ENCODE measurements at regions not wholly inside any gene's neighbourhood (a gene's known extent, or its start where the extent isn't known, plus 50 kb on each side); places are given as distances from the start of the nearest gene placed in this dataset.

GRCh38 chr5:5622806-5623205 lies 200.3 kb downstream of the ICE1 start:
- no peaks in the 10 kb centered on the region for H3K79me2 ChIP-seq (ENCODE audit: control insufficient read depth, insufficient read depth, low read length)
- no peak overlapping the region for H3K4me2 ChIP-seq (ENCODE audit: extremely low read depth, insufficient read depth, low read length)
- H3K27me3 ChIP-seq (ENCODE audit: control insufficient read depth, insufficient read depth, low read length), result no peaks in the 10 kb centered on the region
- no peaks in the 10 kb centered on the region for H3K4me1 ChIP-seq (ENCODE audit: control insufficient read depth, extremely low read depth, insufficient read depth, low read length)
- H3K9ac ChIP-seq (ENCODE audit: insufficient read depth, low read length), result no peak overlapping the region
- no peaks in the 10 kb centered on the region for H4K20me1 ChIP-seq (ENCODE audit: control insufficient read depth, extremely low read depth, insufficient read depth, low read length)
- H3K9me3 ChIP-seq (ENCODE audit: control insufficient read depth, insufficient read depth, low read depth, low read length), result no peaks in the 10 kb centered on the region
- no peak overlapping the region for H2AFZ ChIP-seq (ENCODE audit: low read length)
- H3K36me3 ChIP-seq (ENCODE audit: control insufficient read depth, insufficient read depth, low read length), result no peaks in the 10 kb centered on the region
- DNase-seq (ENCODE audit: low read depth in 2 of 2), result no peak
- H3K4me3 ChIP-seq (replicated peaks in 1 of 4; ENCODE audit: control extremely low read depth in 1 of 4, insufficient read depth in 1 of 4, low read depth in 3 of 4, low read length in 4 of 4), result no peak overlapping the region
- H3K27ac ChIP-seq (ENCODE audit: insufficient read depth, low read length), result no peak overlapping the region
- TF ChIP-seq EZH2 (IDR thresholded peaks at IDR 0.05; ENCODE audit: low read length, missing control alignments), result no peak
- TF ChIP-seq, protein P1, sequence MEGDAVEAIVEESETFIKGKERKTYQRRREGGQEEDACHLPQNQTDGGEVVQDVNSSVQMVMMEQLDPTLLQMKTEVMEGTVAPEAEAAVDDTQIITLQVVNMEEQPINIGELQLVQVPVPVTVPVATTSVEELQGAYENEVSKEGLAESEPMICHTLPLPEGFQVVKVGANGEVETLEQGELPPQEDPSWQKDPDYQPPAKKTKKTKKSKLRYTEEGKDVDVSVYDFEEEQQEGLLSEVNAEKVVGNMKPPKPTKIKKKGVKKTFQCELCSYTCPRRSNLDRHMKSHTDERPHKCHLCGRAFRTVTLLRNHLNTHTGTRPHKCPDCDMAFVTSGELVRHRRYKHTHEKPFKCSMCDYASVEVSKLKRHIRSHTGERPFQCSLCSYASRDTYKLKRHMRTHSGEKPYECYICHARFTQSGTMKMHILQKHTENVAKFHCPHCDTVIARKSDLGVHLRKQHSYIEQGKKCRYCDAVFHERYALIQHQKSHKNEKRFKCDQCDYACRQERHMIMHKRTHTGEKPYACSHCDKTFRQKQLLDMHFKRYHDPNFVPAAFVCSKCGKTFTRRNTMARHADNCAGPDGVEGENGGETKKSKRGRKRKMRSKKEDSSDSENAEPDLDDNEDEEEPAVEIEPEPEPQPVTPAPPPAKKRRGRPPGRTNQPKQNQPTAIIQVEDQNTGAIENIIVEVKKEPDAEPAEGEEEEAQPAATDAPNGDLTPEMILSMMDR (conservative IDR thresholded peaks at IDR 0.05 in 1 of 2, IDR thresholded peaks at IDR 0.05 in 1 of 2; ENCODE audit: low read depth in 1 of 2, low read length in 2 of 2), result no peak

DNA sequence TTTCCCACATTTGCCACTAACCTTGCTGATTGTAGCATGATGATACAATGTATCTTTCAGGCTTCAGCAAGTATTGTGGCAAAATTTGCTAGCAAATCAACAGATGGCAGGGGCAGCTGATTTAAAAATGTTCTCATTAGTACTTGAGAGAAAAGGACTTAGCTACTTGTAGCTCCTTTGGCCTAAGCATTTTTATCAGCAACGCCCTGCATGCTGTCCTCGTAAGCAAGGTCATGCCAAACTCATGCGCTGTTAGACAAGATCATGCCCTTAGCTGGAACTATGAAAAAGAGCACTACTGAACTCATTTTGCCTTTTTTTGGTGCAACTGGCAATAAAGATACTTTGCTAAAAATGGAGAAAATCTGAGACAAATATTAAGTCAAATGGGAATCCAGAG lies 197.1 kb downstream of the ICE1 start:
- Histone ChIP-seq H2AFZ (ENCODE audit: low read length) (no peak overlapping the region), H4K20me1 (ENCODE audit: control insufficient read depth, extremely low read depth, insufficient read depth, low read length) (no peaks in the 10 kb centered on the region), H3K4me2 (ENCODE audit: extremely low read depth, insufficient read depth, low read length) (no peak overlapping the region), H3K79me2 (ENCODE audit: control insufficient read depth, insufficient read depth, low read length) (no peaks in the 10 kb centered on the region), H3K4me3 (replicated peaks in 1 of 4; ENCODE audit: control extremely low read depth in 1 of 4, insufficient read depth in 1 of 4, low read depth in 3 of 4, low read length in 4 of 4) (no peak overlapping the region), H3K27me3 (ENCODE audit: control insufficient read depth, insufficient read depth, low read length) (no peaks in the 10 kb centered on the region), H3K9me3 (ENCODE audit: control insufficient read depth, insufficient read depth, low read depth, low read length) (no peaks in the 10 kb centered on the region), H3K4me1 (ENCODE audit: control insufficient read depth, extremely low read depth, insufficient read depth, low read length) (no peaks in the 10 kb centered on the region), H3K9ac (ENCODE audit: insufficient read depth, low read length) (no peak overlapping the region), H3K27ac (ENCODE audit: insufficient read depth, low read length) (no peak overlapping the region), H3K36me3 (ENCODE audit: control insufficient read depth, insufficient read depth, low read length) (no peaks in the 10 kb centered on the region)
- TF ChIP-seq, protein P1 (conservative IDR thresholded peaks at IDR 0.05 in 1 of 2, IDR thresholded peaks at IDR 0.05 in 1 of 2; ENCODE audit: low read depth in 1 of 2, low read length in 2 of 2), result no peak
- no peak for TF ChIP-seq EZH2 (IDR thresholded peaks at IDR 0.05; ENCODE audit: low read length, missing control alignments)
- no peak for DNase-seq (ENCODE audit: low read depth in 2 of 2)

DNA sequence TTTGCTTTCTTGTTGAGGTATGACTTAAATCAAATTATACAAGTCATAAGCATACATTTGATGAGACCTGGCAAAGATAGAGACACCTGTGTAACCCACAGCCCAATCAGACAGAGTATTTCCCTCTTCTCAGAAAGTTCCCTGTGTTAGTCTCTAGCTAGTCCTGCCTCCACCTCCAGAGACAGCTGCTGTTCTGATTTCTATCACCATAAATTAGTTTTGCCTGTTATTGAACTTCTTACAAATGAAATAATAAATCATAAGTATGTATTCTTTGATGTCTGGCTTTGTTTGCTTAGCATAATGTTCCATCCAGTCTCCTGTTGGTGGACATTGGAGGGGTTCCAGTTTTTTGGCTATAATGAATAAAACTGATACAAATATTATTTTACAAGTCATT lies 194.5 kb downstream of the ICE1 start:
- Histone ChIP-seq H3K9ac (ENCODE audit: insufficient read depth, low read length) (no peak overlapping the region), H3K4me1 (ENCODE audit: control insufficient read depth, extremely low read depth, insufficient read depth, low read length) (no peaks in the 10 kb centered on the region), H3K79me2 (ENCODE audit: control insufficient read depth, insufficient read depth, low read length) (no peaks in the 10 kb centered on the region), H4K20me1 (ENCODE audit: control insufficient read depth, extremely low read depth, insufficient read depth, low read length) (no peaks in the 10 kb centered on the region), H3K4me2 (ENCODE audit: extremely low read depth, insufficient read depth, low read length) (no peak overlapping the region), H3K27ac (ENCODE audit: insufficient read depth, low read length) (no peak overlapping the region), H3K4me3 (replicated peaks in 1 of 4; ENCODE audit: control extremely low read depth in 1 of 4, insufficient read depth in 1 of 4, low read depth in 3 of 4, low read length in 4 of 4) (no peak overlapping the region), H3K9me3 (ENCODE audit: control insufficient read depth, insufficient read depth, low read depth, low read length) (no peaks in the 10 kb centered on the region), H3K27me3 (ENCODE audit: control insufficient read depth, insufficient read depth, low read length) (no peaks in the 10 kb centered on the region), H2AFZ (ENCODE audit: low read length) (no peak overlapping the region), H3K36me3 (ENCODE audit: control insufficient read depth, insufficient read depth, low read length) (no peaks in the 10 kb centered on the region)
- DNase-seq (ENCODE audit: low read depth in 2 of 2), result no peak
- no peak for TF ChIP-seq EZH2 (IDR thresholded peaks at IDR 0.05; ENCODE audit: low read length, missing control alignments)
- TF ChIP-seq, protein P1 (conservative IDR thresholded peaks at IDR 0.05 in 1 of 2, IDR thresholded peaks at IDR 0.05 in 1 of 2; ENCODE audit: low read depth in 1 of 2, low read length in 2 of 2), result no peak

Data from fibroblast of lung (primary cell).